ENCODE measurements at regions not wholly inside any gene's neighbourhood (a gene's known extent, or its start where the extent isn't known, plus 50 kb on each side); places are given as distances from the start of the nearest gene placed in this dataset.

GRCh38 chr3:187507905-187508304 is 139.7 kb downstream of the RTP4 start:
- no peak for FAIRE-seq
- Histone ChIP-seq H4K20me1 (ENCODE audit: control insufficient read depth, extremely low read depth, insufficient read depth, low read length) (no peaks in the 10 kb centered on the region), H3K4me3 (ENCODE audit: control insufficient read depth in 2 of 3, extremely low read depth in 1 of 3, insufficient read depth in 2 of 3, low read depth in 1 of 3, low read length in 3 of 3) (no peak overlapping the region), H2AFZ (ENCODE audit: control insufficient read depth, low read length) (no peak overlapping the region), H3K9ac (ENCODE audit: control insufficient read depth, extremely low read depth, insufficient read depth, low read length) (no peak overlapping the region), H3K79me2 (ENCODE audit: control insufficient read depth, insufficient read depth, low read length) (no peaks in the 10 kb centered on the region), H3K4me1 (ENCODE audit: control insufficient read depth, extremely low read depth, insufficient read depth, low read length) (no peaks in the 10 kb centered on the region), H3K4me2 (ENCODE audit: control insufficient read depth, extremely low read depth, insufficient read depth, low read depth, low read length) (no peak overlapping the region), H3K36me3 (ENCODE audit: control insufficient read depth in 2 of 2, extremely low read depth in 1 of 2, insufficient read depth in 2 of 2, low read length in 2 of 2) (no peaks in the 10 kb centered on the region), H3K27me3 (ENCODE audit: control insufficient read depth, extremely low read depth, insufficient read depth, low read length) (peaks cover 5% of the 10 kb centered on the region), H3K27ac (ENCODE audit: control insufficient read depth, insufficient read depth, low read length) (no peak overlapping the region), H3K9me1 (ENCODE audit: control insufficient read depth, extremely low read depth, insufficient read depth, low read length) (no peaks in the 10 kb centered on the region), H3K9me3 (ENCODE audit: control insufficient read depth, low read depth, low read length) (no peaks in the 10 kb centered on the region)
- no peak for DNase-seq (ENCODE audit: low read depth, low spot score)
- dilution Hi-C loops (cut with MboI; ENCODE audit: extremely low pct_ligation_motif_present, low sequenced_read_pairs) = no loop called here
- TF ChIP-seq, protein P1, sequence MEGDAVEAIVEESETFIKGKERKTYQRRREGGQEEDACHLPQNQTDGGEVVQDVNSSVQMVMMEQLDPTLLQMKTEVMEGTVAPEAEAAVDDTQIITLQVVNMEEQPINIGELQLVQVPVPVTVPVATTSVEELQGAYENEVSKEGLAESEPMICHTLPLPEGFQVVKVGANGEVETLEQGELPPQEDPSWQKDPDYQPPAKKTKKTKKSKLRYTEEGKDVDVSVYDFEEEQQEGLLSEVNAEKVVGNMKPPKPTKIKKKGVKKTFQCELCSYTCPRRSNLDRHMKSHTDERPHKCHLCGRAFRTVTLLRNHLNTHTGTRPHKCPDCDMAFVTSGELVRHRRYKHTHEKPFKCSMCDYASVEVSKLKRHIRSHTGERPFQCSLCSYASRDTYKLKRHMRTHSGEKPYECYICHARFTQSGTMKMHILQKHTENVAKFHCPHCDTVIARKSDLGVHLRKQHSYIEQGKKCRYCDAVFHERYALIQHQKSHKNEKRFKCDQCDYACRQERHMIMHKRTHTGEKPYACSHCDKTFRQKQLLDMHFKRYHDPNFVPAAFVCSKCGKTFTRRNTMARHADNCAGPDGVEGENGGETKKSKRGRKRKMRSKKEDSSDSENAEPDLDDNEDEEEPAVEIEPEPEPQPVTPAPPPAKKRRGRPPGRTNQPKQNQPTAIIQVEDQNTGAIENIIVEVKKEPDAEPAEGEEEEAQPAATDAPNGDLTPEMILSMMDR (optimal IDR thresholded peaks at IDR 0.05 in 1 of 3, IDR thresholded peaks at IDR 0.05 in 1 of 3, conservative IDR thresholded peaks at IDR 0.05 in 1 of 3; ENCODE audit: extremely low read depth in 1 of 3, insufficient read depth in 2 of 3, low read length in 3 of 3) = no peak
- no peak for TF ChIP-seq EZH2 (IDR thresholded peaks at IDR 0.05; ENCODE audit: low read length)

DNA sequence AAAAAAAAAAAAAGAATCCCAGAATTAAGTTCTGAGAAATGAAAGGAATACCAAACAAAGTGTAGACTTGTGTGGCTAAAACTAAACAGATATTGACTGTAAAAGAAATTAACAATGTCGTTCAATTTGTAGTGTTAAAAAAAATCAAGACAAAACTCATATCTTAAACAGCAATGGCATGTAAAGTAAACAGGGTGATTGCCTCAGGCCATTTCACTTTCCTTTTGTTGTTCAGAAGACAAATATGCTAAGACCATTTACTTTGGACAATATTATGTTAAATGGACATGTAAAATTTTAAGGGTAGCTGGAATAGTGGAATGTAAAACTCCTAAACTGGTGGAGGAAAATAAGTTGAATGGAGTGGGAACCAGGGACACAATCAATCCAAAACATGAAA is 139.1 kb downstream of the RTP4 start:
- dilution Hi-C loops (cut with MboI; ENCODE audit: extremely low pct_ligation_motif_present, low sequenced_read_pairs) = no loop called here
- Histone ChIP-seq H3K9me1 (ENCODE audit: control insufficient read depth, extremely low read depth, insufficient read depth, low read length) (no peaks in the 10 kb centered on the region), H3K9me3 (ENCODE audit: control insufficient read depth, low read depth, low read length) (no peaks in the 10 kb centered on the region), H3K4me3 (ENCODE audit: control insufficient read depth in 2 of 3, extremely low read depth in 1 of 3, insufficient read depth in 2 of 3, low read depth in 1 of 3, low read length in 3 of 3) (no peak overlapping the region), H3K36me3 (ENCODE audit: control insufficient read depth in 2 of 2, extremely low read depth in 1 of 2, insufficient read depth in 2 of 2, low read length in 2 of 2) (no peaks in the 10 kb centered on the region), H3K27ac (ENCODE audit: control insufficient read depth, insufficient read depth, low read length) (no peak overlapping the region), H2AFZ (ENCODE audit: control insufficient read depth, low read length) (no peak overlapping the region), H3K4me2 (ENCODE audit: control insufficient read depth, extremely low read depth, insufficient read depth, low read depth, low read length) (no peak overlapping the region), H3K27me3 (ENCODE audit: control insufficient read depth, extremely low read depth, insufficient read depth, low read length) (peaks cover 5% of the 10 kb centered on the region), H4K20me1 (ENCODE audit: control insufficient read depth, extremely low read depth, insufficient read depth, low read length) (no peaks in the 10 kb centered on the region), H3K79me2 (ENCODE audit: control insufficient read depth, insufficient read depth, low read length) (no peaks in the 10 kb centered on the region), H3K9ac (ENCODE audit: control insufficient read depth, extremely low read depth, insufficient read depth, low read length) (no peak overlapping the region), H3K4me1 (ENCODE audit: control insufficient read depth, extremely low read depth, insufficient read depth, low read length) (no peaks in the 10 kb centered on the region)
- TF ChIP-seq, protein P1 (optimal IDR thresholded peaks at IDR 0.05 in 1 of 3, IDR thresholded peaks at IDR 0.05 in 1 of 3, conservative IDR thresholded peaks at IDR 0.05 in 1 of 3; ENCODE audit: extremely low read depth in 1 of 3, insufficient read depth in 2 of 3, low read length in 3 of 3) = no peak
- TF ChIP-seq EZH2 (IDR thresholded peaks at IDR 0.05; ENCODE audit: low read length) = no peak
- FAIRE-seq (no peak), DNase-seq (ENCODE audit: low read depth, low spot score) (no peak)

Measured in keratinocyte (primary cell).